ENCODE measurements at regions not wholly inside any gene's neighbourhood (a gene's known extent, or its start where the extent isn't known, plus 50 kb on each side); places are given as distances from the start of the nearest gene placed in this dataset.

DNA sequence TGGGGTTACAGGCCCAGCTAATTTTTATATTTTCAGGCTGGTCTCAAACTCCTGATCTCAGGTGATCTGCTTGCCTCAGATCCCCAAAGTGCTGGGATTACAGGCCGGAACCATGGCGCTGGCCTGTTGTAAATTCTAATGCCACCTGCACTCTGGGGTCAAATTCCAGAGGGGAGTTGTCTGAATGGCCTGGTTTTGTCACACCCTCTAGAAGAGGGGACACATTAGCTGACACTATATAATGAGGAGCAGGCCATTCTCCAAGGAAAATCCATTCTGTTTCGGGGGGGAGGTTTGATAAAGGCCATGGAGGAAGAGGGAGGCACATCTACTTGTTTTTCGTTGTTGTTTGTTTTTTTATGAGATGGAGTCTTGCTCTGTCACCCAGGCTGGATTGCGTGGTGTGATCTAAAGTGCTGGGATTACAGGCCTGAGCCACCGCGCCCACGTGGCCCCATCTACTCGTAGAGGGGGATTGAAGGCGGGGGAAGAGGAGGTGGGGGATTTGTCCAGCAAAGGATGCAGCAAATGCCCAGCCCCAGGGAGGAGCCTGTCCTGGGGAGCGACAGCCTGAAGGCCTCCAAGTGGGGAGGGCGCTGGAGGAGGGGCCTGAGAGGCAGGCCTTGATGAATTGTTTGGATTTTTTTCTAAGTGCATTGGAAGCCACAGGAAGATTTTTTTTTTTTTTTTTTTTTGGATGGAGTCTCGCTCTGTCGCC lies 78.4 kb upstream of the SLC45A1 start (continued):
- TF ChIP-seq CREB1 (IDR thresholded peaks at IDR 0.05): no peak
- peak; percentile 61 for TF ChIP-seq CREB1 (CRISPR knock-in tag; IDR thresholded peaks at IDR 0.05)
- TF ChIP-seq ZNF713 (CRISPR knock-in tag; IDR thresholded peaks at IDR 0.05): no peak
- TF ChIP-seq ZNF563 (CRISPR knock-in tag; IDR thresholded peaks at IDR 0.05): 0 out of 2 replicates have a peak, but pooled peaks have one; percentile 69
- TF ChIP-seq NR2F6 (IDR thresholded peaks at IDR 0.05): peak; percentile 46; the same call in 1 of the 2 replicates
- TF ChIP-seq NR2F6 (CRISPR knock-in tag; IDR thresholded peaks at IDR 0.05): no peak; the same call in 1 of the 2 replicates
- TF ChIP-seq DPF2 (CRISPR knock-in tag; IDR thresholded peaks at IDR 0.05; ENCODE audit: borderline replicate concordance, low read depth): 0 out of 2 replicates have a peak, but pooled peaks have one; percentile 33
- TF ChIP-seq HIVEP1 (CRISPR knock-in tag; IDR thresholded peaks at IDR 0.05): peak; percentile 5; the same call in 1 of the 2 replicates
- TF ChIP-seq GTF3A (CRISPR knock-in tag; conservative IDR thresholded peaks at IDR 0.05): no peak
- TF ChIP-seq BCL6 (CRISPR knock-in tag; IDR thresholded peaks at IDR 0.05): peak; percentile 33; the same call in 1 of the 2 replicates
- no peak for TF ChIP-seq ZKSCAN1 (IDR thresholded peaks at IDR 0.05; ENCODE audit: low read length)
- TF ChIP-seq SRSF9 (IDR thresholded peaks at IDR 0.05; ENCODE audit: borderline replicate concordance, insufficient read depth, low read depth, low read length, poor library complexity, severe bottlenecking): no peak
- no peak; the same call in 1 of the 2 replicates for TF ChIP-seq ZNF543 (CRISPR knock-in tag; IDR thresholded peaks at IDR 0.05)
- TF ChIP-seq ZNF33B (CRISPR knock-in tag; IDR thresholded peaks at IDR 0.05): 0 out of 2 replicates have a peak, but pooled peaks have one; percentile 59
- TF ChIP-seq SAP130 (CRISPR knock-in tag; IDR thresholded peaks at IDR 0.05; ENCODE audit: low read depth): peak; percentile 41; the same call in 1 of the 2 replicates
- TF ChIP-seq, protein P1, sequence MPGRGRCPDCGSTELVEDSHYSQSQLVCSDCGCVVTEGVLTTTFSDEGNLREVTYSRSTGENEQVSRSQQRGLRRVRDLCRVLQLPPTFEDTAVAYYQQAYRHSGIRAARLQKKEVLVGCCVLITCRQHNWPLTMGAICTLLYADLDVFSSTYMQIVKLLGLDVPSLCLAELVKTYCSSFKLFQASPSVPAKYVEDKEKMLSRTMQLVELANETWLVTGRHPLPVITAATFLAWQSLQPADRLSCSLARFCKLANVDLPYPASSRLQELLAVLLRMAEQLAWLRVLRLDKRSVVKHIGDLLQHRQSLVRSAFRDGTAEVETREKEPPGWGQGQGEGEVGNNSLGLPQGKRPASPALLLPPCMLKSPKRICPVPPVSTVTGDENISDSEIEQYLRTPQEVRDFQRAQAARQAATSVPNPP (CRISPR knock-in tag; IDR thresholded peaks at IDR 0.05): no peak
- peak; percentile 41; the same call in 1 of the 2 replicates for TF ChIP-seq IRF2 (CRISPR knock-in tag; IDR thresholded peaks at IDR 0.05)
- TF ChIP-seq HMG20B (CRISPR knock-in tag; conservative IDR thresholded peaks at IDR 0.05): no peak
- no peak for TF ChIP-seq ZNF737 (CRISPR knock-in tag; IDR thresholded peaks at IDR 0.05; ENCODE audit: borderline replicate concordance)
- peak; percentile 56; the same call in 1 of the 2 replicates for TF ChIP-seq ZMYM3 (CRISPR knock-in tag; IDR thresholded peaks at IDR 0.05)
- peak; percentile 30; the same call in 1 of the 2 replicates for TF ChIP-seq NFKBIZ (CRISPR knock-in tag; IDR thresholded peaks at IDR 0.05)
- TF ChIP-seq ZBTB8A (CRISPR knock-in tag; IDR thresholded peaks at IDR 0.05; ENCODE audit: borderline replicate concordance, low read depth): 0 out of 2 replicates have a peak, but pooled peaks have one; percentile 4
- TF ChIP-seq HES4 (CRISPR knock-in tag; IDR thresholded peaks at IDR 0.05; ENCODE audit: borderline replicate concordance): 0 out of 2 replicates have a peak, but pooled peaks have one; percentile 63
- TF ChIP-seq MIXL1 (CRISPR knock-in tag; IDR thresholded peaks at IDR 0.05): 0 out of 2 replicates have a peak, but pooled peaks have one; percentile 20
- peak; percentile 59 for TF ChIP-seq KDM1A (CRISPR knock-in tag; IDR thresholded peaks at IDR 0.05)
- TF ChIP-seq, protein P2, sequence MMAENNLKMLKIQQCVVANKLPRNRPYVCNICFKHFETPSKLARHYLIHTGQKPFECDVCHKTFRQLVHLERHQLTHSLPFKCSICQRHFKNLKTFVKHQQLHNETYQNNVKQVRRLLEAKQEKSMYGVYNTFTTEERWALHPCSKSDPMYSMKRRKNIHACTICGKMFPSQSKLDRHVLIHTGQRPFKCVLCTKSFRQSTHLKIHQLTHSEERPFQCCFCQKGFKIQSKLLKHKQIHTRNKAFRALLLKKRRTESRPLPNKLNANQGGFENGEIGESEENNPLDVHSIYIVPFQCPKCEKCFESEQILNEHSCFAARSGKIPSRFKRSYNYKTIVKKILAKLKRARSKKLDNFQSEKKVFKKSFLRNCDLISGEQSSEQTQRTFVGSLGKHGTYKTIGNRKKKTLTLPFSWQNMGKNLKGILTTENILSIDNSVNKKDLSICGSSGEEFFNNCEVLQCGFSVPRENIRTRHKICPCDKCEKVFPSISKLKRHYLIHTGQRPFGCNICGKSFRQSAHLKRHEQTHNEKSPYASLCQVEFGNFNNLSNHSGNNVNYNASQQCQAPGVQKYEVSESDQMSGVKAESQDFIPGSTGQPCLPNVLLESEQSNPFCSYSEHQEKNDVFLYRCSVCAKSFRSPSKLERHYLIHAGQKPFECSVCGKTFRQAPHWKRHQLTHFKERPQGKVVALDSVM (CRISPR knock-in tag; IDR thresholded peaks at IDR 0.05): peak; percentile 63; the same call in 1 of the 2 replicates
- peak; percentile 18; the same call in 1 of the 2 replicates for TF ChIP-seq FOXK1 (CRISPR knock-in tag; IDR thresholded peaks at IDR 0.05; ENCODE audit: borderline replicate concordance, low read depth)
- TF ChIP-seq THAP11 (CRISPR knock-in tag; IDR thresholded peaks at IDR 0.05): peak; percentile 52; the same call in 1 of the 2 replicates
- no peak for TF ChIP-seq KAT7 (CRISPR knock-in tag; IDR thresholded peaks at IDR 0.05; ENCODE audit: borderline replicate concordance)
- TF ChIP-seq SALL1 (CRISPR knock-in tag; IDR thresholded peaks at IDR 0.05): peak; percentile 84
- TF ChIP-seq SATB2 (CRISPR knock-in tag; IDR thresholded peaks at IDR 0.05): peak; percentile 9; the same call in 1 of the 2 replicates
